Neutrophil (primary cell): ENCODE measurements at regions not wholly inside any gene's neighbourhood (a gene's known extent, or its start where the extent isn't known, plus 50 kb on each side); places are given as distances from the start of the nearest gene placed in this dataset.
A peak's percentile ranks its signal among the peaks of the same experiment; 100 is the strongest.
"Not testable (repeated sequence)": the region's sequence is repeated elsewhere in the genome, so short reads cannot be mapped to it uniquely, and the experiment has no call there.

Experiments
- H3K27ac ChIP-seq: fragments of 200-600 bp; sonication (generic); 2 replicates; pipeline ENCODE4 v1.5.1; 2016; ENCODE audit warnings: mild to moderate bottlenecking, moderate library complexity
- H3K27me3 ChIP-seq: fragments of 200-600 bp; sonication (generic); 2 replicates; pipeline ENCODE4 v1.6.0; 2016; ENCODE audit warnings: mild to moderate bottlenecking
- H3K36me3 ChIP-seq: fragments of 200-600 bp; sonication (generic); 2 replicates; pipeline ENCODE4 v1.5.1; 2017
- H3K4me1 ChIP-seq, 2 experiments: fragments of 200-600 bp in 1 of 2; sonication (generic) in 1 of 2; 1 replicate in 1 of 2; 2 replicates in 1 of 2; pipeline versions ENCODE4 v1.5.1 to v1.6.1; 2013 to 2016; ENCODE audit warnings: low read depth in 1 of 2, low read length in 1 of 2, mild to moderate bottlenecking in 1 of 2, moderate library complexity in 1 of 2; ENCODE audit not compliant: control insufficient read depth in 1 of 2, insufficient read depth in 1 of 2
- H3K4me3 ChIP-seq, 2 experiments: fragments of 200-600 bp in 1 of 2; sonication (generic) in 1 of 2; 1 replicate in 1 of 2; 2 replicates in 1 of 2; pipeline ENCODE4 v1.5.1; 2013 to 2016; ENCODE audit warnings: low read depth in 1 of 2, low read length in 1 of 2, mild to moderate bottlenecking in 1 of 2, moderate library complexity in 1 of 2
- H3K9me3 ChIP-seq: fragments of 200-600 bp; sonication (generic); 2 replicates; pipeline ENCODE4 v1.5.1; 2016
- TF ChIP-seq, protein P1 (sequence below): fragments of 200-600 bp; sonication (generic); IDR thresholded peaks from 2 replicates; pipeline ENCODE4 v1.5.1; 2016; ENCODE audit warnings: antibody characterized with exemption

DNA sequence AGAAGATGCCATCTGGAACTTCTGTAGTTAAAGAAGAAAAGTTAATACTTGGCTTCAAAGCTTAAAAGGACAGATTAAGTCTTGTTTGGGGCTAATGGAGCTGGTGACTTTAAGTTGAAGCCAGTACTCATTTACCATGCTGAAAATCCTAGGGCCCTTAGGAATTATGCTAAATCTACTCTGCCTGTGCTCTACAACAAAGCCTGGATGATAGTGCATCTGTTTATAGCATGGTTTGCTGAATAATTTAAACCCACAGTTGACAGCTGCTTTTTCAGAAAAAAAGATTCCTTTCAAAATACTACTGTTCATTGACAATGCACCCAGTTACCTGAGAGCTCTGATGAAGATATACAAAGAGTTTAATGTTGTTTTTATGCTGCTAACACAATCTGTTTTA, 393.5 kb downstream of the MAT2B start:
- H3K4me1 ChIP-seq: peaks cover 0 to 6% of the 10 kb centered on the region in 2 experiments
- no peaks in the 10 kb centered on the region for H3K36me3 ChIP-seq
- H3K9me3 ChIP-seq: no peaks in the 10 kb centered on the region
- no peak overlapping the region for H3K4me3 ChIP-seq
- TF ChIP-seq, protein P1, sequence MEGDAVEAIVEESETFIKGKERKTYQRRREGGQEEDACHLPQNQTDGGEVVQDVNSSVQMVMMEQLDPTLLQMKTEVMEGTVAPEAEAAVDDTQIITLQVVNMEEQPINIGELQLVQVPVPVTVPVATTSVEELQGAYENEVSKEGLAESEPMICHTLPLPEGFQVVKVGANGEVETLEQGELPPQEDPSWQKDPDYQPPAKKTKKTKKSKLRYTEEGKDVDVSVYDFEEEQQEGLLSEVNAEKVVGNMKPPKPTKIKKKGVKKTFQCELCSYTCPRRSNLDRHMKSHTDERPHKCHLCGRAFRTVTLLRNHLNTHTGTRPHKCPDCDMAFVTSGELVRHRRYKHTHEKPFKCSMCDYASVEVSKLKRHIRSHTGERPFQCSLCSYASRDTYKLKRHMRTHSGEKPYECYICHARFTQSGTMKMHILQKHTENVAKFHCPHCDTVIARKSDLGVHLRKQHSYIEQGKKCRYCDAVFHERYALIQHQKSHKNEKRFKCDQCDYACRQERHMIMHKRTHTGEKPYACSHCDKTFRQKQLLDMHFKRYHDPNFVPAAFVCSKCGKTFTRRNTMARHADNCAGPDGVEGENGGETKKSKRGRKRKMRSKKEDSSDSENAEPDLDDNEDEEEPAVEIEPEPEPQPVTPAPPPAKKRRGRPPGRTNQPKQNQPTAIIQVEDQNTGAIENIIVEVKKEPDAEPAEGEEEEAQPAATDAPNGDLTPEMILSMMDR: no peak
- no peaks in the 10 kb centered on the region for H3K27me3 ChIP-seq
- peak overlapping the region; percentile 28 for H3K27ac ChIP-seq

DNA sequence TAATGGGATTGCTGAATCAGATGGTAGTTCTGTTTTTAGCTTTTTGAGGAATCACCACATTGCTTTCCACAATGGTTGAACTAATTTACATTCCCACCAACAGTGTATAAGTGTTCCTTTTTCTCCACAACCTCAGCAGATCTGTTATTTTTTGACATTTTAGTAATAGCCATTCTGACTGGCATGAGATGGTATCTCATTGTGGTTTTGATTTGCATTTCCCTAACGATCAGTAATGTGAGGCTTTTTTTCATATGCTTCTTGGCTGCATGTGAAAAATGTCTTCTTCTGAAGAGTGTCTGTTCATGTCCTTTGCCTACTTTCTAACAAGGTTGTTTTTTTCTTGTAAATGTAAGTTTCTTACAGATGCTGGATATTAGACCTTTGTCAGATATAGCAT, 402.4 kb downstream of the MAT2B start:
- not testable (repeated sequence) for H3K36me3 ChIP-seq, H3K27me3 ChIP-seq, H3K4me3 ChIP-seq, H3K9me3 ChIP-seq
- Histone ChIP-seq H3K4me1 (peaks cover 10 to 13% of the 10 kb centered on the region in 2 experiments), H3K27ac (peak overlapping the region; percentile 38)

DNA sequence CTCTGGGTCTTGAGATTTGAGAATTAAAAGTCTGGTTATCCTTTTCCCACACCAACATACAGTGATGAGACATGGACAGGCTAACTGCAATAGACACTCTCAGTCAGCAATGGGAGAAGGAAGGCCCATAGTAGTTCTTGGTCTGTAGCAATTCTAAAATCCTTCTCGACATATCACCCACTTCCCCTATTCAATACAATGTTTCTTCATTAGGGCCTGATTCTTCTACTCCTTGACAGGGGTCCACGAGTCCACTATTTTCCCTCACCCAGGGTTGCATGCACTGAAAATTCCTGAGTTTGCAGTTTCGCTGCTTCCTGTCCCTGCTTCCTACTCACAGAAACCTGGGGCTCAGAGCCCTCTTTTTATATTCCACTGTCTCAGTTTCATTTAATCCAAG, 402.8 kb downstream of the MAT2B start:
- peaks cover 10 to 18% of the 10 kb centered on the region in 2 experiments for H3K4me1 ChIP-seq
- H3K27ac ChIP-seq: peak overlapping the region; percentile 38
- H3K9me3 ChIP-seq: no peaks in the 10 kb centered on the region
- no peak overlapping the region for H3K4me3 ChIP-seq
- H3K36me3 ChIP-seq: no peaks in the 10 kb centered on the region
- TF ChIP-seq, protein P1: no peak
- H3K27me3 ChIP-seq: no peaks in the 10 kb centered on the region

DNA sequence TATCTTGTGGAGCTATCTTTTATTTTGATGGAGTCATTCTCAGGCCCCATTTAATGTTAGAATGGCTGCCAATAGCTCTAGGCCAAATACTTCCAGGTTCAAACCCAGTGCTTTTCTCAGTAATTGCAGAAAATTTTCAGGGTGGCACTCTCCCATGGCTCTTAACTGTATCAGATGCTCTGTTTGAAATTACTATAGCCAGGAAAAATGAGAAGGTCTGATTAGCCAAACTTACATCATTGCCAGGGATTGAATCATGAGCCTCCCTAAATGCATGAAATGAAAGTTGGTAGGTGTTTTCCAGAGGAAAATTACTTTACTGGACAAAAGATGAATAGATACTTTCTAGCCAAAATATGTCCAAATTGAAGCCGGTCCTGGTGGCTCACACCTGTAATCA, 404.8 kb downstream of the MAT2B start:
- H3K4me1 ChIP-seq: peaks cover 29 to 38% of the 10 kb centered on the region in 2 experiments
- H3K36me3 ChIP-seq: no peaks in the 10 kb centered on the region
- TF ChIP-seq, protein P1: no peak
- no peak overlapping the region for H3K4me3 ChIP-seq
- H3K27me3 ChIP-seq: no peaks in the 10 kb centered on the region
- H3K9me3 ChIP-seq: no peaks in the 10 kb centered on the region
- H3K27ac ChIP-seq: no peak overlapping the region

DNA sequence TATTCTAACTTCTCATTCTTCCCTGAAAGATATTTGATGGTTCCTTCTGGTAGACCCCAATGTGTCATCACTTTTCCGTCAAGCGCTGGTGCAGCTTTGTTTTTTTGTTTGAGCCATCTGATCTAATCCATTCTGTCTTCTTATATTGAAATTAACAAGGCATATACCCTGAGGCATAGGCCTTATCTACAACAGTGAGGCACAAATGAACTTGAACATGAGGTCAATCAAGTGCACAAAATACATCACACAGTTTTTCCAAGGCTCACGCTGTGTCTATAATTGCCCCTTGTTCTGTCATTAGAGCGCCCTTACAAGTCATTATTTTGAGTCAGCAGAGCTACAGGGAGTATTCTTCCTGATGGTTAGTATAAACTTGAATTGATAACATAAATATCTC, 406.6 kb downstream of the MAT2B start:
- Histone ChIP-seq H3K27me3 (no peaks in the 10 kb centered on the region), H3K9me3 (no peaks in the 10 kb centered on the region), H3K36me3 (no peaks in the 10 kb centered on the region), H3K4me3 (no peak overlapping the region), H3K4me1 (peaks cover 47 to 56% of the 10 kb centered on the region in 2 experiments), H3K27ac (no peak overlapping the region)
- TF ChIP-seq, protein P1: no peak

DNA sequence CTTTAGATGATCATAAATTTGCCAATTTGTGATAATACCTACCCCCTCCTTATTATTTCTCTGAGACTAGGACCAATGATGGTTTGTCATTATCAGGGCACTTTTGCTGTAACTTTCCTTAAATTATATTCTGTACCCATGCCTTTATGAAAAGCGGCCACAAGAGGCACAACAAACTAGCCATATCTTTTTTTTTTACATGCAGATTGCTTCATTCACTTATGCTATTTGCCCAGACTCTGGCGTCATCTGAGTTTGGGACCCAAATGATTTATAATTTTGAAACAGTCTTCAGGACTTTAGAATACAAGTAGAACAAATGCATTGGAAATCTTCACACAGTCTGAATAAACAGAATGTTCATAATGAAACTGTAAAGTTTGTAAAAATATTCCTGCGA, 408.1 kb downstream of the MAT2B start:
- H3K4me1 ChIP-seq: peaks cover 52 to 61% of the 10 kb centered on the region in 2 experiments
- H3K27ac ChIP-seq: no peak overlapping the region

More for the DNA sequence above, 408.1 kb downstream of the MAT2B start:
- TF ChIP-seq, protein P1: no peak
- Histone ChIP-seq H3K36me3 (no peaks in the 10 kb centered on the region), H3K9me3 (no peaks in the 10 kb centered on the region), H3K4me3 (no peak overlapping the region), H3K27me3 (no peaks in the 10 kb centered on the region)
